ENCODE measurements at regions not wholly inside any gene's neighbourhood (a gene's known extent, or its start where the extent isn't known, plus 50 kb on each side); places are given as distances from the start of the nearest gene placed in this dataset.
"Not testable (repeated sequence)": the region's sequence is repeated elsewhere in the genome, so short reads cannot be mapped to it uniquely, and the experiment has no call there.

DNA sequence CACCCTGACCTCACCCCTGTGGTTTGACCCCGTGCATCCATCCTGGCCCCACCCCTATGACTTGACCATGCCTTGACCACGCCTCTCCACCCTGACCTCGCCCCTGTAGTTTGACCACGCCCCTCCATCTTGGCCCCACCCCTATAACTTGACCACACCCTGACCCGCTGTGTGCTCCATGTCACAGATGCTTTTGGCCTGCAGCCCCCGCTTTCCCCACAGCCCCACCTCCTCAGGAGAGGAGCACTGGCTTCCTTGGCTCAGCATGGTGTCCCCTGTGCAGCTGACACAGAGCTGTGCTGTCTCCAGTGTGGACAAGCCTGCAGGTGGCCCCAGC, 269.9 kb upstream of the SFSWAP start:
- DNase-seq = no peak

DNA sequence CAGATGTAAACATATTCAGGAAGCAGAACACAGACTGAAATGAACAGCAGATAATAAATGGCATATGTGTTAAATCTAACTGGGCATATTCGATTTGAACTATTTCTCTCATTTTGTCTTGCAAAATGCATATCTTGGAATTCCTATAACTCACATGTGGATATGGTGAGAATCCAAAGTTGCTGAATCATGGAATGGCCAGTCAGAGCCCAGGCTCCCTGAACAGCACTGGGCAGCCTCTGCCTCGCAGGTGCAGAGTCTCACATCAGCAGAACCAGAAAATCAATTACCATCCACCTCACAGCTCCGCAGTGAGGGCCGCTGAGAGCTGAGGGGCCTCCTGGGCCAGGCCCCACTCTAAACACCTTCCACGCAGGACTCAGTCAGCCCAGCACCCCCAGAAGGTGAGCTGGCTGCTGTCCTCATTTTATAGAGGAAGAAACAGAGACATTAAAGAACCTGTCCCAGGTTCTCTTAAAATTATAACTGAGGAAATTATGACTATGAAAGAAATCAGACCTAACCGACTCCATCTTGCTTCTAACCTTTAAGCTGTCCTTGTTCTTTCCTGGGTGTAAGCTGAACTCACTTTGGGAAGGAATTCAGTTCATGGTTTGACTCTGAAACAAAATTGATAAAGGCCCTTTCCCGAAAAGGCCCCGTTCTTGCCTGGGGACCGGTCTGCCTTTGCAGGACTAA, 269.1 kb upstream of the SFSWAP start:
- no peak for DNase-seq

DNA sequence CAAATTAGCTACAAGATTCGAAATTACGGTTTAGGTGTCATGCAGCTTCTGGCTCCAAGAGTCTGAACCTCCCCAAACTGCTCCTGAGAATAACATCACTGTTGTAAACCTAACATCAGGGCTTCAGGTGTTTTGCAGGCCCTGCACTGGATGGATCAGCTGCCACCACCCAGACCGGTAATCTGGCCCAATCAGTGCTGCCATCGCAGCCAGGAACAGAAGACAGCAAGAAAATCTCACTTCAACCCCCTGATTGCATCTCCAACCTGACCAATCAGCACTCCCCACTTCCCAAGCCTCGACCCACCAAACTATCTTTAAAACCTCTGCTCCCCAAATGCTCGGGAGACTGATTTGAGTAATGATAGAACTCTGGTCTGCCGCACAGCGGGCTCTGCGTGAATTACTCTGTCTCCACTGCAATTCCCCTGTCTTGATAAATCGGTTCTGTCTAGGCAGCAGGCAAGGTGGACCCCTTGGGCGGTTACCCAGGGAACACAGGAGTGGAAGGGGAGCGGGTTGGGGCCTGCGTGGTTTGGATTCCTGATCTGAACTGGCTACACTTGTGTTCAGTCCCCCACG, 268.5 kb upstream of the SFSWAP start:
- no peak for DNase-seq

- DNase-seq = no peak
Observed at GRCh38 chr12:131443019-131444000, 267.6 kb upstream of the SFSWAP start.

GRCh38 chr12:131444220-131445164, 266.4 kb upstream of the SFSWAP start:
- no peak for DNase-seq

GRCh38 chr12:131445184-131445774, 265.6 kb upstream of the SFSWAP start:
- no peak for DNase-seq

DNA sequence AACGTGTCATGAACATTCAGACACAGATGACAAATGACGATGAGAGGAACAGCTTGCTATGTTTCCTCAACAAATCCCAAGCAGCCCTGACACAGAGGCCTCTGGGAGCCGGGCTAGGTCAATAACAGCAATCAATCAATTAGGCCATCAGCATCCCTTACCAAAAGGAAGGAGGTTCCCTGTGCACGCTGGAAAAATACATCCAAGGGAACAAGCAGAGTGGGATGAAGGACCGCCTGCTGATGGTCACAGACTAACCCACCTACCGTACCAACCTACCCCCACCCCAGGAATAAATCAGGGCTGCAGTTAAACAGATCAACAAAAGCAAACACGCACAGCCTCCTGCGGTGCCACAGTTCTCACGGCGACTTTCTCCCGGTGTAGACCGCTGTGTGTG, 265.1 kb upstream of the SFSWAP start:
- no peak for DNase-seq

- not testable (repeated sequence) for DNase-seq
Observed at GRCh38 chr12:131447636-131448035, 263.3 kb upstream of the SFSWAP start.

GRCh38 chr12:131448254-131448795, 262.6 kb upstream of the SFSWAP start:
- no peak for DNase-seq

GRCh38 chr12:131449027-131449426, 261.9 kb upstream of the SFSWAP start:
- DNase-seq = no peak

DNA sequence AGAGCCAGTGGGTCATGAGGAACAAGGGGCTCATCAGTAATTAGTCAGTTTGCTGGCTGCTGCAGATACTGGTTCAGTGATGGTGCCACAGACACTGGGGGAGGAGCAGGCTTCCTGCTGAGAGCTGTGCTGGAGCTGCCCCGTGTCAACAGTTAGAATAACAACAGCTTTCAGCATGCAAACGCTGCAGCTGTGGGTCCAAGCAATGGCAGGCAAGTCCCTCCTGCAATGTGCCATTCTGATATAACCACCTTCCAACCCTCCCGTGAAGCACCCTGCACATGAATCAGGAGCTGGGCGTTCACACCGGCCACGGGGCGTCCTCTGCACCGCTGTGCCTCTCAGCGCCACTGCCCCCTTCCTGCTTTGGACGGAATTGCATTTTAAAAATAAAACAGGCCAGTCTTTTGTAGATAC, 258.4 kb upstream of the SFSWAP start:
- peak; percentile 12 for DNase-seq

DNA sequence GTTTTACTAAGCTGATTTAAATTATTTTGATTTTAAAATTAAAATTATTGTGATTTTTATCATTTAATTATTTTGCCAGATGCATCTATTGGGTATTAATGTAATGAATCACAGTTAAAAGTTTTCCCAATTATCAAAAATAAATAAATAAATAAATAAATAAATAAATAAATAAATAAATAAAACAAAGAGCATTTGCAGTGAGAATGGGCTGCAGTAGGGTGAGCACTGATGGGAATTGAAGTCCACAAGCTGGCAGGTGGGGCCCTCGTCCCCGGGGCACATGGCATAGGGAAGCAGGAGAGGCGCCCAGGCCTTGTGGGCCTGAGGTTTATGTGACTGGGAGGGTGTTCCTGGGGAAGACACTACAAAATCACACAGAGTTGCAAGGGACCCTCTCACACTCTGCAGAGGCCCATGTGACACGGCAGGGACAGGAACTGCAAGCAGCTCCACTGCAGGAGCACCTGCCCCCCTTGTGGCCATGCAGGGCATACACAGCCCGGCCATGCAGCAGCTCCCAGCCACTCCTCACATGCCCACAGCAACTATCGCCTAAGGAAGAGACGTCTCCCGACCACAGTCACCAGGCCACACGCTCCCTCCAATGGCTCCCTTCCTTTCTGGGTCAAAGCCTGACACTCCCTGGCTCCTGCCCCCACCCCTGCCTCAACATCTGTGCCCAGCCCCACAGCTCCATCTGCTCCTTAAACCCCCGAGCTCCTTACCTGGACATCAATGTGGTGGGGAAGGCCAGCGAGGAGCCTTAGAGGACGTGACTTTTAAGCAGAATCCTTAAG, 256.3 kb upstream of the SFSWAP start:
- peak; percentile 59 for DNase-seq

GRCh38 chr12:131455218-131455506, 255.7 kb upstream of the SFSWAP start:
- no peak for DNase-seq

- DNase-seq = no peak
Observed at GRCh38 chr12:131455581-131456110, 255.2 kb upstream of the SFSWAP start.

DNA sequence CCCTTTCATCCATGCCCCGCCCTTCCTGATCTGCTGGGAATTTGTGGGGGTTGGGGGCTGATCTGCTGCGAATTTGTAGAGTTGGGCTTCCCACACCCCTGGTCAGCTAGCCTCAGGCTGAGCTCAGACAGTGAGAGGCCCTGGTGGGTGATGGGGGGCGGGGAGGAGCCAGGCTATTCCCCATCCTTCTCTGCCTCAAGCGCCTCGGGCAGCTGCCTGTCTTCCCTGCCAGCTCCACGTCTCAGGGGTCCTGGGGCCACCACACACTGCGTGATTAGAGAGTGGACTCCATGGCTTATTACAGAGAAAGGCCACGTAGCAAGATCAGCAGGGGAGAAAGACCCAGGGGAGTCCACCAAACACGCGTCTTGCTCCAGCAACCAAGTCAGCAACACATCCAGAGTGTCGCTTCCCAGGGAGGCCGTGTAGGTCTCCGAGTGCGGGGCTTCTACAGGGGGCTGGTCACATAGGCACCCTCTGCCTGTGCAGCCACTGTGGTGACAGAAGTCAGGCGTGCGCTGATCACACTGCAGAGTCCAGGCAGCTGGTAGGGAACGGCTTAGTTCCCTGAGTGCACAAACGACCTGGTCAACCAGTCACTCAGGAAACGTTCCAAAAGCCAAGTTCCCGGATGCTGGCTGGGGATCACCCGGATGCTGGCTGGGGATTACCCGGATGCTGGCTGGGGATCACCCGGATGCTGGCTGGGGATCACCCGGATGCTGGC, 254.4 kb upstream of the SFSWAP start:
- no peak for DNase-seq

GRCh38 chr12:131457028-131457310, 253.9 kb upstream of the SFSWAP start:
- no peak for DNase-seq

GRCh38 chr12:131457331-131458047, 253.4 kb upstream of the SFSWAP start:
- DNase-seq = no peak

DNA sequence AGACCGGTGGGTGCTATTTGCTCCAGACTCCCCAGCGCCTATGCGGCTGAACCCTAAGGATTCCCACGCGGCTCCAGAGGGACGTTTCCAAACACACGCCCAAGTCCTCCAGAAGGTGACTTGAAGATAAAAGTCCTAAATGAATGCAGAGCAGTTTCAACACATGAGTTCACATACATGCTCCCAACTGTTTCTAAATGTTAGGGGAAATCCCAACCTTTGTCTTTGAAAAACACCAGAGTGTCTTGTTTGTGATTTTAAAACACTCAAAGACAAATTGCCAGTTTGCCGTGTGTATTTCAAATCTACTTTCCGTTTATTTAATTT, 252.9 kb upstream of the SFSWAP start:
- no peak for DNase-seq

Measured in right kidney (tissue), 1 donor.